Fibroblast of the aortic adventitia (primary cell): ENCODE measurements at regions not wholly inside any gene's neighbourhood (a gene's known extent, or its start where the extent isn't known, plus 50 kb on each side); places are given as distances from the start of the nearest gene placed in this dataset.

ENCODE experiments used
- DNase-seq: peaks from one replicate; pipeline ENCODE4 v3.0.0-alpha.2; 2010; ENCODE audit warnings: low read depth
- H3K4me3 ChIP-seq: 2 replicates; pipeline ENCODE4 v1.5.1; 2011; ENCODE audit warnings: low read depth, mild to moderate bottlenecking, control low read depth, low read length, moderate library complexity
- CTCF ChIP-seq: IDR thresholded peaks from 2 replicates; pipeline ENCODE4 v1.5.1; 2011; ENCODE audit warnings: mild to moderate bottlenecking, low read length, control low read depth, inconsistent platforms; ENCODE audit not compliant: insufficient read depth

GRCh38 chr1:189274267-189274666, 1203.4 kb downstream of the BRINP3 start:
- TF ChIP-seq CTCF = no peak
- H3K4me3 ChIP-seq = no peak overlapping the region
- no peak for DNase-seq

GRCh38 chr1:189275796-189276195, 1201.9 kb downstream of the BRINP3 start:
- no peak overlapping the region for H3K4me3 ChIP-seq
- no peak for DNase-seq
- no peak for TF ChIP-seq CTCF

GRCh38 chr1:189289346-189289745, 1188.3 kb downstream of the BRINP3 start:
- no peak for DNase-seq
- no peak for TF ChIP-seq CTCF
- H3K4me3 ChIP-seq = no peak overlapping the region

GRCh38 chr1:189301235-189301634, 1176.4 kb downstream of the BRINP3 start:
- DNase-seq = no peak
- no peak for TF ChIP-seq CTCF
- H3K4me3 ChIP-seq = no peak overlapping the region

- TF ChIP-seq CTCF = no peak
- no peak overlapping the region for H3K4me3 ChIP-seq
- no peak for DNase-seq
Observed at GRCh38 chr1:189305279-189305678, 1172.4 kb downstream of the BRINP3 start.

- no peak for TF ChIP-seq CTCF
- no peak for DNase-seq
- H3K4me3 ChIP-seq = no peak overlapping the region
Observed at GRCh38 chr1:189311915-189312314, 1165.7 kb downstream of the BRINP3 start.

GRCh38 chr1:189312499-189312898, 1165.2 kb downstream of the BRINP3 start:
- no peak for TF ChIP-seq CTCF
- no peak overlapping the region for H3K4me3 ChIP-seq
- DNase-seq = no peak
